ENCODE measurements at regions not wholly inside any gene's neighbourhood (a gene's known extent, or its start where the extent isn't known, plus 50 kb on each side); places are given as distances from the start of the nearest gene placed in this dataset.
"Not testable (repeated sequence)": the region's sequence is repeated elsewhere in the genome, so short reads cannot be mapped to it uniquely, and the experiment has no call there.

DNA sequence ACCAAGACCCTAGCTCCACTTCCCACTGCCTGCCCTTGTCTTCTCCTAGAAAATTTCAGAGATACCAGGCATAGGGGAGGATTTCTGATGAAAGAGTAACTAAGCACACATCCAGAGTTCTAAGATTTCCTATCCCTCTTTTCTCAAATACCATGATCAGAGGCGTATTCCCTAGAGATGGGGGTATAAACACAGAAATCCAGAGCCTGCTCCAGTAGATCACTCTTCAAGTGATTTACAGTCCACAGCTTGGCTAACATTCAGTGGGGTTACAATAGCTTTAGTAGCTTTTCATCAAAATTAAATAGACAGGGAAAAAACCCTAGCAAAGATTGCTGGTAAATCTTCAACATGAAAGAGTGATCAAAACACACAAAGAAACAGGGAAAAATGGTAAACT, 800.7 kb upstream of the GRM7 start:
- no peak for DNase-seq

DNA sequence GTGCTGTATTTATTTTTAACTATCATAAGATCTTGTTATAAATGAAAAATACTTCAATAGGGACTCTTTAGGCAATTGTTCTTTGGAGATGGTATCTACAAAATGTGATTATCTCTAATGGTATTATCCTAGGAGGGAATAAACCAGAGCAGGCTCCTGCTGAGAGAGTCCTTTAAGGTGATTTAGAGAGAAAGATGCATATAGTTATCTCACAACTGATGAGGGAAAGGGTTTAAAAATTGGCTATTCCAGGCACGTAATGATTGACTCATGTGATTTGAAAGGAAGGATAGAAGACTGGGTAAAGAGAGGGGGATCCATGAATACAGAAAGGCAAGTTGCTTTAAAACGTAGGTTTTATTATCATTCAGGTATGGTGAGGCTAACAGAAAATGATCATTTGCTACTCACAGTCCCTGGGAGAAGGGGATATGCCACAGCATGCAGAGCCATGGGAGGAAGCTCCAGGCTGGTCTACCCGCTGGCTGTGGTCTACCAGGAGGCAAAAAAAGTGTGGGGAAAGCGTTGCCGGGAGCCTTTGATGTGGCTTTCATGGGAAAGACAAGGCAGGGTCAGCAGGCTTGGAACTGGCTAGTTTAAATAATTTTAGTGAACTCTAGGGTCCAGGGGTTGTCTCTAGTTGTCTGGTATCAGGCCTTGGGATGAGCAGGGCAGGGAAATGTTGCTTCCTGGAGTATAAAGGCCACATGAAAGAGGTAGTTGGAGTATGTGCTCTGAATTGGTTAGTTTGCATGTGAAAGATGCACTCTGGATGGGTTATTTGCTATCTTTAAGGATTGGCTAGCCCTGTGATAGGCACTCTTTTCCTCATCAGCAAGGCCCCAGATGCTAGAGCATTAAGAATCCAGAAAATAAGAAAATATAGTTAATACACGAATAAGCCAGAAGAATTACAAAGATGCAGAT, 798.4 kb upstream of the GRM7 start:
- no peak for DNase-seq

DNA sequence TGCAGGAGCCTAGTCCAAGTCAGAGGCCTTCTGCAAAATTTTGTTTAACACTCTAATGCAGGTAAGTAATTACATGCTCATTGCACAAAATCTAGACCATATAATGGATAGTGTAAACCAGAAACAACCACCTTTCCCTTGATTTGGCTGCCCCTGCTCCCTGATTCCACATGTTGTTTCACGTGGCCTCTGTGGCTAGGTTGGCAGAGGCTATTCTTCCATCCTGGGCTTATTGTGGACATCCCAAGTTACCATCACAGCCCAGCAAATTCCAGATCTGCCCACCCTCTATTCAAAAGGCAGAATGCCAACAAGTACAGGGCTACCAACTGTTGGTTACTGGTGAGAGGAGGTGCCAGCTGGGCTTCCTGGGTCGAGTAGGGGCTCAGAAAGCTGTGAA, 794.5 kb upstream of the GRM7 start:
- no peak for DNase-seq

DNA sequence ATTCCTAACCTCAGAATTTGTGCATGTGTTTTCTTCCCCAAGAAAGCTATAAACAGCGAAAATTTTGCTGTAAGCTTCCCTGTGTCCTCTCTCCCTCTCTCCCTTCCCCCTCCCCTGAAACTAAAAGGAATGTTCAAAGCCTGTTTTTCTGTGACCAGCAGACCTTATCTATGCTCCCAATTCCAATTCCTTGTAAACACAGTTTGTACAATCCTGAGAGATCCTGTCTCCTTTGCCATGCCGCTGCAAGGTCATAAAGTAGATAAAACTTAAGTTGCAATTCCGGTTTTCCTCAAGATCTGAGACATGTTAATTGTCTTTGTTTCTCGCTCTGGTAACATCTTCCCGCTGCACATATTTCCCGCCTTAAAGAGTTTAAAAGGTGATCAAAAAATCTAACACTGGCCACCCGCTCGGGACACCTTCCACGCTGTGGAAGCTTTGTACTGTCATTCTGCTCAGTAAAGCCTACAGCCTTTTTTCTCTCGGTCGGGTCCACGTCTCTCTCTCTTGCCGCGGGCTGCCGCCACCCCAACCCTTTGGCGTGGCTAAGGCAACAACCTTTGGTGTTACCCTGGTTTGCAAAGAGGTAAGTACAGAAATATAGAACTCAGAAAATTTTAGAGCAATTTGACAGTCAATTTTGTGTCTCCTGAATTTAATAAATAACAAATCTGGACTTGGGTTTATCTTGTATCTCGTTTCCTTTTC, 793.9 kb upstream of the GRM7 start:
- DNase-seq: not testable (repeated sequence)

DNA sequence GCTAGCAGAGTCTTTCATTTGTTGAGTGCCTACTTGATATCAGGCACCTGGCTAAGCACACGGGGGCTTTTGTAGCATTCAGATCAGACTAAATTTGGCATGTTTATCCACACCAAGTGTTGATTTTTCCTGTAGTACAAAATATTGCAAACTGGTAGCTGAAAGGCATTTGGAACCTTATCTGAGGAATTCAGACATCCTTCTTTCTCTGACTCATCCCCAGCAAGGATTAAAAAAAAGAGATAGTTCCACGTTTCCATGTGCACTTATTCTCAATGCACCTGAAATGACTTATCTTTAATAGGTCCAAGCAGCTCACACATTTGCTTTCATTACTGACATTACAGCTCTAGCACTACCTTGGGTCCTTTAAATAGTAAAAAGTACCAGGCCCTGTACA, 786.0 kb upstream of the GRM7 start:
- no peak for DNase-seq

DNA sequence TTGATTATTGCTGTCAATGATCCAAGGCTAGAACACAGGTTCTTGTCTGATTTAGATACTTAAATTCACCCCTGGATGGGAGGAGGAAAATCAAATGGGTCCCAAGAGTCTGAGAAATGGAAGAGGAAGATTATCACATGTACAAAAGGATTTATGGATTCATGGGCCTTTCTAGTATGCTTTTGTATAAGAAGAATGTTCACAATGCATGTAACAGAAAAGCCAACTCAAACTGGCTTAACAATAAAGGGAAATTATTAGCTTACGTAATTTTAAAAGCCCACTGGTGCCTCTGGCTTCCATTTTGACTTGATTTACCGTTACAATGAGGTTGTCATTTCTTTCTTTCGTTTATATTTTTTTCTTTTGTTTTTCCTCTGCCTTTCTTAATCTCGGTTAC, 782.5 kb upstream of the GRM7 start:
- DNase-seq: no peak

DNA sequence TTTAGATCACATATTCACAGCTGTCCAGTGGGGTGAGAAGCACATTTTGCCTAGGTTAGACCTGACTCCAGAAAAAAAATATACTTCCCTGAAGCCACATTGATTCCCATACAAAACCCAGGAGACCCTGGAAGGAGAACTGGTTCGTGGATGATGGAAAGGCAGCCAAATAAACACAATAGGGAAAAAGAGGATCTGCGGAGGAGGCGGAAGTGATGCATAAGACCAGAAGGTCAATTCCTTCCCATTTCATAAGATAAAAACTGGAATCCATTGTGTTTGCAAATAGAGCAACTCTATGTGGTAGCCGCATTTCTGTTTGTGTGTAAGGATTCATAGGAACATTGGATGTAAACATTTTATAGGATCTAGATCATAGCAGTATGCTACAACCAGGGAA, 781.9 kb upstream of the GRM7 start:
- DNase-seq: no peak

DNA sequence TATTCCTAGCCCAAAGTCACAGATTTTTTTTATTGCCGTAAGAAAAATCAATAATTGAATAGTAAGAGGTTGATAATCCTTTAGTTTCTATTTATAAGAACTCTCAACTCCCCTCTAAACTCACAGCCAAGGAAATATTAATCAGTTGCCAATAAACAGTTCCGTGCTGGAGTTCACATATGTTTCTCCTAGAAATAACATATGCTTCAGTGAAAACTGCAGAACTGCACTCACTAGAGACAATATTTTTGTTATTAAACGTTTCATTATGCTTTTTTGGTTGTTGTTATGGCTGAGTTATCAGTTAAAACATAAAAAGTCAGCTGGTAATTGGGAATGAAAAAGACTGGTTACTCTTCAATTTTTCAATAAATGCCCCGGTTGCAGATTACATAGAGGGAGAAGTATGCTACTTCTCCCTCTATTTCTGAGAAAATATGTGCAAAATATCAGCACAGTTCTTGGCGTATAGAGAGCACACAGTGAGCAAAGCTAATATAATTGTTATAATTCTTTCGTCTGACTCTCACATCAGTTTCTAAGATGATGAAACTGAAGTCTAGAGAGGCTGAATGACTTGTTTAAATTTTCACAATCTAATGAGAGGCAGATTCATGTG, 781.2 kb upstream of the GRM7 start:
- no peak for DNase-seq

DNA sequence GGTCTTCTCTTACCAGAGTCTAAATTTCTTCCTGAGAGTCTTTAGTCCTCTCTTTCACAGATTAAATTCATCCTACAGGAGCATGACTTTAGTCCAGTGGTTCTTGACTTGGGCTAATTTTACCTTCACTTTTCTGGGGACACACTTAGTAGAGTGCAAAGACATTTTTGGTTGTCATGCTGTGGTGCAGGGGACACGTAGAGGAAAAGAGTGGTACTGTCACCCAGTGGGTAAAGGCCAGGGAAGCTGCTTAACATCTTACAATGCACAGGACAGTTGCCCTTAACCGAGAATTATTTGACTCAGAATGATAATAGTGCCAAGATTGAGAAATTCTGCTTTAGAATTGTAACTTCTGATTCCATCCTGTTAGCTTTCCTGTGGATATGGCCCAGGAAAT, 772.5 kb upstream of the GRM7 start:
- no peak for DNase-seq

DNA sequence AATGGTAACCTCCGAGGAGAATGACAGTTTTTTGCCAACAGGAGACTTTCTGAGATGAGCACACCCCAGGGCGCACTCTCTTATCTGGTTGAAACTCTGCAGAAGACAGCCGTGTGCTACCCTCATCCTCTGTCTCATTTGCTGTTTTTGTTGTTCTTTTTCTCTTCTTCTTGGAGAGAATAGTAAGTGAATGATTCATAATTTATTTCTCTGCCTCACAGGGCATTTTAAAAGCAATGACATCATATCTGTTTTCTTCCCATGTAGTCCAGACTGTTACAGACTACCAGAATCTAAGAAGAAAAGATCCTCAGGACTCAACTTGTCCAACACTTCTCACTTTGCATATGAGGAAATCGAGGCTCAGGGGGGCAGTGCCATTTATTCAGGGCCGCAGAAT, 771.1 kb upstream of the GRM7 start:
- no peak for DNase-seq

DNA sequence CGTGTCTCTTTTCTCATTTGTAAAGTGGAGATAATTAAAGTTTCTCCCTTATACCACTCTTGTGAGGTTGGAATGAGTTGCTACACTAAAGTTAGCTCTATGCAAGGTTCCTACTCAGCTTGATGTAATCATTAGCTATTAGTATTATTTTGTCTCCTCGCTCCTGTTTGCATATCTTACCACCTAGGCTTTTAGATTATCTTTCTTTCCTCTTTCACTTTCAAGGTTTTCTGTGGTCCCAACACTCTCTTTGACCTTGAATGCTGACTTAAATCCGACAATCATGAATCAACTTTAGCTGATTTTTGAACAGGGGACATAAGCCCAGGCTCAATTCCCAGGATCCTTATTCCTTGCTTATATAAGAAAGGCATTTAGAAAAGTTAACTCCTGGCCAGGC, 769.7 kb upstream of the GRM7 start:
- no peak for DNase-seq

DNA sequence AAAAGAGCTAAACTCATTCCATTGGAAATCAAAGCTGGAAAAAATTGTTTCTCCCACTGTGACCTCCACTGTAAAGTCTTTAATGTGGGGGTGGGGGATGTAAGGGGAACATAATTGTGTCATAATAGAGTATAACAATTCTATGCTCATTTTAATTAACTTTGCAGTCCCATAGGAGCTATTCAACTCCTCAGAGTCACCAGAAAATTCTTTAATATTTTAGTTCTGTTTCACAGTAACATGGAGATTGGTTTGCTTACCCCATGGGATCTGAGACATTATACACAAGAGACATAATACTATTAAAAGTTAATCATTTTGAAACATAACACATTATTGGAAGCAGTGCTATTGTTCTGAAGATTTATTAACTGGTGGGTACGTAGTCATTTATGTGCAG, 765.9 kb upstream of the GRM7 start:
- DNase-seq: no peak

DNA sequence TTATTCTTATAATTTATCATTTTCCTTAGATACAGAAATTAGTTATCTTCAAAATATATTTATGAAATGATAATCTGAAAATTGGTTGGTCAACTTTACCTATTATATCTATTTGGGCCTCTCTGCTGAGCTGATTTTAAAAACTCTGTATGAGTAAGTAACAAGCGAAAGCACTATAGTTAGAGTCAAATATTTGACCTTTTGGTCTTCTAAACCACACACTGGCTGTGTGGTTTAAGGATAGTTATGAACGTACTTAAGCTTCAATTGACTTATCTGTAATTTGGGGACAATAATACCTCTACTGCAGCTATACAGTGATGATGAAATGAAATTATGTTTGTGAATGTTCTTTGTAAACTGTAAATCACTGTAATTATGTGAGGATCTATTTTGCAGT, 763.9 kb upstream of the GRM7 start:
- DNase-seq: no peak

DNA sequence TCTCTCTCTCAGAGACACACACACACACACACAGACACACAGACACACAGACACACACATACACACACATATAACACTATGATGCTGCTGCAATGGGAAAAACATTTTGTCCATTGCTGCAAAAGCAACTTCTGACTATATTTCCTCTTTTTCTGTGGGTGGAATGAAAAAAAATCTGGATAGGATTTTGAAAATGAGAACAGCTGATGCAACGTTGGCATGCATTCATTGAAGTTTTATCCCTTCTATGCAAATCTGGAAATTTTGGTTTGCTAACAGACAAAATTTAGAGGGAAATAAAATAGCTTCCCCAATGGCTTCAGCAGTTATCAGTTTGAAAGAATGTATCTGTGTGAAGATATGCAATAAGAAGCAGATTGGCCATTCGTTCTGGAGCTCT, 763.4 kb upstream of the GRM7 start:
- DNase-seq: no peak

DNA sequence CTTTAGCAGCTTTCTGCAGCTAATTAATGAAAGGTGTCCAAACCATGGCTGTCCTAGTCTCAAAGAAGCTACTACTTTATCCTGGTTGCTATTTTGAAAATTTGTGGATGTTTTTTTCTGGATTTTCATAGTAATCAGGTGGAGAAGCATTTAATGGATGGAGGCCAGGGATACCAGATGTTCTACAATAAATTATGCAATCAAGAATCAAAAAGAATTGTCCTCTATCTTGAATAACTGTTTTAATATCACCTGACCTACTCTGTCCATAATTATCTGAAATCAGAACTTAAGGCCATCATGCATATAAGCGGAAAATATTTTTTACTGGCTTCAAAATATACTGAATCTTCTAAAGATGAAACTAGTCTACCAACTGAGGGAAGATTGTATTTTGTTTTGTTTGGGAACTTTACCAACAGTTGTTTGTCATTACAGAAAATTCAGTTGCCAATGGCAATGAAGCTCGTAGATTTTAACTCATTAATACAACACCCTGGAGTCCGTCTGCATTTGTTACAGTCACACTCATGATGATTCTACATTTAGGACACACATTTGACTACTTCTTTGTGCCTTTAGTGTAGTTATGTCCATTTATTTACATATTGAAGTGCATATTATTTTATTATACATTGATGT, 762.3 kb upstream of the GRM7 start:
- no peak for DNase-seq

DNA sequence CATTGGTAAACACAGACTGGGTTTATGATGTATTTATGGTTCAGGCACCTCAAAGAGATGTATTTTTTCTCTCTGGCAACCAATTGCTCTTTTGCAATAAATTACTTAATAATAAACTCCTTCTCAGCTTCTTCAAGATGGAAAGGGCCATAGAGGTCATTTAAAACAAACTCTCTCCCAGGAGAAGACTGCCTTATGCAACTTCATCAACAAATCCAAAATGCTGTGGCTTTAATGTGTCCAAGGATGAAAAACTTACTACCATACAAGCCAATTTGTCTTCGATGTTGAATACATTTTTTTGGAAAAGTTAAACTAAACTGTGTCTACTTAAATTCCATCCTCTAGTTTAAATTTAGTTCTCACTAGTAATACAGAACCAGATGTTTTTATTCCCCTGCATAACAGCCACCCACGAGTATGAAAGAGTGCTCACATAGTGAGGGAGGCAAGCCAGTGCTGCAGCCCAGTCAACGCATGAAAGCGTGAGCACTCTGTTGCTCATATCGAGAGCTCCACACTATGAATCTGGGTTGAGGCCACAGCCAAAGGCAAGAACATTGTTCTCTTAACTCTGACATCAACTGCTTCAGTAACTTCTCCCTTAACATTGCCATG, 761.3 kb upstream of the GRM7 start:
- DNase-seq: no peak

DNA sequence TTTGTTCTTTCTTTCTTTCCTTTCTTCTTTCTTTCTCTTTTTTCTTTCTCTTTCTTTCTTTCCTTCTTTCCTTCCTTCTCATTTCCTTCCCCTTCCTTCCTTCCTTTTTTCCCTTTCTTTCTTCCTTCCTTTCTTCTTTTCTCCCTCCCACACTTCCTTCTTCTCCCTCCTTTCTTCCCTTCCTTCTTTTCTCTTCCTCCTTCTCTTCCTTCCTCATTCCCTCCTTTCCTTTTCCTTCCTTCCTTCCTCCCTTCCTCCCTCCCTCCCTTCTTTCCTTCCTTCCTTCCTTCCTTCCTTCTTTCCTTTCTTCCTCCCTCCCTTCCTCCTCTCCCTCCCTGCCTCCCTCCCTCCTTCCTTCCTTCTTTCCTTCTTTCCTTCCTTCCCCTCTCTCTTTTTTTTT, 755.7 kb upstream of the GRM7 start:
- DNase-seq: no peak

DNA sequence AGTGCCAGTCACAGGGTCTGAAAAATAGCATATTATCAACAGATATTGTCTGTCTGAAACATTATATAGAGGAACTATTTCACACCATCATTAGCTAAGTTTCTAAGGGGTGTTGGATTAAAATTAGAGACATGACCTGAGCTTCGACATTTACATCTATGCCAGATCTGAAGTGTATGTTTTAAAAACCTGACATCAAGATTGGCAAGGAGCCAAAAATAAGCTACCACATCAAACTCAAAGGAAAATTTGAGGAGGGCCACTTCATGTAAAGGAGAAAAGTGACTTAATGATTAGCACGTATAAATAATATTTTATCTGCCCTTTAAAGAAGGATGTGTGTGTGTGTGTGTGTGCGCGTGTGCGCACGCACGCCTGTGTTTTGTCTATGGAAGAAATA, 752.0 kb upstream of the GRM7 start:
- DNase-seq: no peak

DNA sequence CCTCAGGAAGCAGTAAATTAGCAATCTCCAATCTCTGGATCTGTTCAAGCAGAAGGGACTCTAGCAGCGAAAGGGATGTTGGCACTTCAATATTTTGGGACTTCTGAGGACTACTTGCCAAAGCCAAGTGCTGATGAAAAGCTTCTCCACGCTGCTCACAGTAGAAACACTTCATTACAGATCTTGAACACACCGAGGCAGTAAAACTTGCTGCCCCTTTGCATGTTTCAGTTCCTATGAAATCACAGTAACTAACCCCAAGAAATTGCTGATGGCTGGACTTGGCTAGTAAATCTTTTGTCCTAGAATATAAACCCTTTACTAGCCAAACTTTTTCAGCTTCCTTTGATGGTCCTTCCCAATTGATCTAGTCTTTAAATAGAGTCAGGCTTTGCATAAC, 750.5 kb upstream of the GRM7 start:
- DNase-seq: no peak

DNA sequence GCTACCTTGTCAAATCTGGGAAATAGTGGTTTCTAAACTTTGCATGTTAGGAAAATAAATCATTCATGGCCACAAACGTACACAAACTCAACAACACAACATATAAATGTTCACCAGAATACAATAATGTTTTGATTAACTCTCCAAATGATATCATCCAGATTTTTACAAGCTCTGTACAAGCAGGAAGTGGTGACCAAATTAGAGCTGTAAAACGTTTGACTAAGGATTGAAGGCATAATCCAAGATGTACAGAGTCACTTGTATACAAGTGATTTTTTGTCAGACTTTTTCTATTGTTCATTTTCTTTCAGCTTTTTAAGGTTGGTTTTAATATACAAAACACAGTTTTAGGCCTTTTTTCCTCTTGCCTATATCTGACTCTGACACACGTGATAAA, 748.4 kb upstream of the GRM7 start:
- no peak for DNase-seq

DNA sequence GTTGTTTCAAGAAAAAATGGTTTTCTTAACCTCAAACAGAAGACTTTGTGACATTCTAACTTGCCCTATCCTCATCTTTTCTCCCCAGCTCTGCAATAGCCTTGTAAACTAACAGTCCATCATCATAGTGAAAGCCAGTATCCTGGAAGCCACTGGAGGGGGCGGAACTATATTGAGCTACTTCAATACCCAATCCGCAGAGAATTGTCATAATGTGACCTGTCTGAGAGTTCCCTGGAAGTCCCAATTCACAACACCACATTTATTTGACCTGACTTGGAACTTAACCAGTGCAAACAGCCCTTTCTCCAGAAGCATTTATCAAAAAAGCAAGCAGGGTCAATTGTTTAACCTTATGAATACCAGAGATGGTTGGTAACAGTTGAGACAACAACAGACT, 747.6 kb upstream of the GRM7 start:
- no peak for DNase-seq

DNA sequence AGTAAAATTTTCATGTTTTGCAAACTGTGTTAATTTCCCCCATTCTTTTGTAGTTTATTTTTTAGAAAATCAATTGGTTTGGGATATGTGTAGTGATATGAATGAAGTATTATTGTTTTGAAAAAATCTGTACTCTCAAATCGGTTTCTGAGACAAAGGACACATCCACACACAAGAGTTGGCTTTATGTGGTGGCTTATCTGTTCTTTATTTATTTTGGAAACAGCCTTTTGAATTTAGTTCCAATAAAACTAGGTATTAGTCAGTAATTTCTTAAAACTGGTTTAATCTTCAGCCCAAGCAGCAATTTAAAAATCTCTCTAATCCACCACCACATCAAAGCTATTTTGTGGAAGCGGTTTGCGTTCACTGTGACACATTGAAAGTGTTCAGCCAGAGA, 741.5 kb upstream of the GRM7 start:
- DNase-seq: no peak

DNA sequence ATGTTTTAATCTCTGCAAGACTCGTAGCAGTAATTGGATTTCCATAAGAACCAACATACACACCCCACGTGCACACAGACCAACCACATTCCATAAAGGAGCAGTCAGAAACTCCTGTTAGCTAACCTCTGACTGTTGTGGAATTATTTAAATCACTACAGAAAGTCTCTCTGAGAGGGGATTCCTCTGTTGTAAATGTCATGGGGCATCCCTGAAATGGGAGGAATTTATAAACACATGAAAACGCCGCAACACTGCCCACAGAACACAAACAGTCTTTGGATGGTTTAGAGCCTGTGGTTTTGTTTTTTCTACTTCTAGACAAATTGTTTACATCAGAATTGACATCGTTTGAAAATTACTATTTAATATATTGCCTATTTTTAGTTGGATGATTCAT, 740.1 kb upstream of the GRM7 start:
- no peak for DNase-seq

Data from SW 1271 (cell line).